GM12878 (cell line): ENCODE measurements at regions not wholly inside any gene's neighbourhood (a gene's known extent, or its start where the extent isn't known, plus 50 kb on each side); places are given as distances from the start of the nearest gene placed in this dataset.

Experiments used
- ATAC-seq: fragments of 200-7000 bp; cut with Tn5 transposase; 3 replicates; pipeline ENCODE4 v1.9.1; 2020; ENCODE audit warnings: mild to moderate bottlenecking, moderate library complexity
- BruUV-seq: library from RNA; stranded (reverse); fragments of 400-500 nt; replicated peaks from 2 replicates; lab custom pipeline; 2021; lab: Mats Ljungman, UMichigan
- CTCF ChIA-PET: fragments of 300-600 bp; sonication (Branson Sonifier 250); formaldehyde crosslinking; extraction: SDS; loops from one replicate; lab custom pipeline; 2021; ENCODE audit warnings: inconsistent platforms; lab: Yijun Ruan, JAX
- POLR2A ChIA-PET: fragments of 350-600 bp; formaldehyde crosslinking; extraction: SDS; loops from one replicate; lab custom pipeline; 2021; ENCODE audit warnings: inconsistent platforms; lab: Charles Lee
- RAD21 ChIA-PET: fragments of 300-600 bp; sonication (Branson Sonifier 250); formaldehyde crosslinking; loops from one replicate; lab custom pipeline; 2023; ENCODE audit warnings: antibody characterized with exemption; ENCODE audit not compliant: unreplicated experiment; lab: Charles Lee
- SMC1A ChIA-PET: fragments of 300-600 bp; sonication (Branson Sonifier 250); formaldehyde crosslinking; loops from one replicate; lab custom pipeline; 2023; ENCODE audit not compliant: unreplicated experiment, uncharacterized antibody; lab: Charles Lee
- DNase-seq: peaks from one replicate; pipeline ENCODE4 v3.0.0-alpha.2; 2011; ENCODE audit warnings: low read depth, low spot score
- FAIRE-seq: peaks from 3 replicates; lab custom pipeline; 2011; peaks lifted over from hg19 to GRCh38; lab: Jason Lieb, UNC
- H2AFZ ChIP-seq: 2 replicates; pipeline ENCODE4 v1.6.0; 2011; ENCODE audit warnings: low read depth, low read length, control low read depth; ENCODE audit not compliant: control insufficient read depth
- H3K27ac ChIP-seq: 2 replicates; pipeline ENCODE4 v1.5.1; 2011; ENCODE audit warnings: control low read depth; ENCODE audit not compliant: control insufficient read depth, insufficient read depth
- H3K27me3 ChIP-seq, 2 experiments: replicated peaks in 1 of 2; 2 replicates each; pipeline versions ENCODE4 v1.6.0 to v1.6.1; 2011; ENCODE audit warnings: low read length in 1 of 2; ENCODE audit not compliant: control insufficient read depth in 2 of 2, insufficient read depth in 2 of 2
- H3K36me3 ChIP-seq, 2 experiments: 2 replicates each; pipeline ENCODE4 v1.5.1; 2011; ENCODE audit warnings: low read length in 1 of 2; ENCODE audit not compliant: control insufficient read depth in 2 of 2, insufficient read depth in 2 of 2
- H3K4me1 ChIP-seq: 2 replicates; pipeline ENCODE4 v1.6.1; 2011; ENCODE audit warnings: mild to moderate bottlenecking, low read length, moderate library complexity, mixed read lengths; ENCODE audit not compliant: control insufficient read depth, insufficient read depth
- H3K4me2 ChIP-seq: 2 replicates; pipeline ENCODE4 v1.6.0; 2011; ENCODE audit warnings: control low read depth; ENCODE audit not compliant: control insufficient read depth, insufficient read depth
- H3K4me3 ChIP-seq: fragments of 200-600 bp; sonication (generic); 2 replicates; pipeline ENCODE4 v1.5.1; 2016
- H3K79me2 ChIP-seq: 2 replicates; pipeline ENCODE4 v1.6.0; 2011; ENCODE audit warnings: low read length; ENCODE audit not compliant: control insufficient read depth, insufficient read depth
- H3K9ac ChIP-seq: 2 replicates; pipeline ENCODE4 v1.8.0; 2011; ENCODE audit warnings: low read length, control low read depth, mixed read lengths; ENCODE audit not compliant: control insufficient read depth, insufficient read depth
- H3K9me3 ChIP-seq: replicated peaks from 3 replicates; pipeline ENCODE4 v1.5.1; 2011; ENCODE audit warnings: mild to moderate bottlenecking, low read length; ENCODE audit not compliant: control insufficient read depth, insufficient read depth
- H4K20me1 ChIP-seq: 2 replicates; pipeline ENCODE4 v1.6.0; 2011; ENCODE audit not compliant: control insufficient read depth, insufficient read depth
- ASH2L ChIP-seq: fragments of 300-600, 200-600 bp; sonication (generic); IDR thresholded peaks from 2 replicates; pipeline ENCODE4 v1.6.1; 2017; ENCODE audit warnings: low read depth, mild to moderate bottlenecking, borderline replicate concordance
- SUPT20H ChIP-seq: IDR thresholded peaks from 2 replicates; pipeline ENCODE4 v1.6.1; 2011; ENCODE audit warnings: low read depth, mild to moderate bottlenecking, low read length, moderate library complexity, borderline replicate concordance; ENCODE audit not compliant: control insufficient read depth
- TCF12 ChIP-seq: IDR thresholded peaks from 2 replicates; pipeline ENCODE4 v1.6.1; 2011; ENCODE audit warnings: low read depth, mild to moderate bottlenecking, low read length
- TCF7 ChIP-seq: IDR thresholded peaks from 2 replicates; pipeline ENCODE4 v1.6.1; 2014; ENCODE audit warnings: antibody characterized with exemption, borderline replicate concordance
- YY1 ChIP-seq: IDR thresholded peaks from 2 replicates; pipeline ENCODE4 v1.6.1; 2011; ENCODE audit warnings: low read depth, mild to moderate bottlenecking, low read length
- WGBS: methylation state at CpG from one replicate; pipeline ENCODE4 v1.1.6; 2016; ENCODE audit warnings: low lambda C conversion rate; ENCODE audit not compliant: insufficient replicate concordance, insufficient coverage; ENCODE audit errors: missing lambda C conversion rate; 5-methylcytosine and 5-hydroxymethylcytosine counted together
- in situ Hi-C: fragments of 300-500 bp; cut with MboI; formaldehyde crosslinking; loops from 9 replicates; pipeline ENCODE4 v1.14.3; 2018; ENCODE audit warnings: mixed read lengths
- intact Hi-C: fragments of 100-400 bp; cut with micrococcal nuclease; formaldehyde crosslinking; loops from one replicate; pipeline ENCODE4 v1.14.2; 2022; ENCODE audit not compliant: unreplicated experiment

- Histone ChIP-seq H3K27ac (no peak overlapping the region), H3K9me3 (no peaks in the 10 kb centered on the region), H3K79me2 (no peaks in the 10 kb centered on the region), H4K20me1 (no peaks in the 10 kb centered on the region), H3K36me3 (no peaks in the 10 kb centered on the region)
- no TSS peak for BruUV-seq
- FAIRE-seq = no peak
- CTCF ChIA-PET = interaction anchor here (1.0 to 1.9 kb wide), 4 partner anchors 116 to 325 kb away, joined by 3 to 11 read pairs (median 5); no protein-coding TSS in a partner anchor
- intact Hi-C loops = loop anchor here (5.0 kb wide), 2 partner anchors 115 to 635 kb away; no protein-coding TSS in a partner anchor
- TF ChIP-seq YY1 = no peak
- TF ChIP-seq SUPT20H = no peak
- no peak for TF ChIP-seq TCF7
- TF ChIP-seq ASH2L = no peak
- no peak for TF ChIP-seq TCF12
- TF ChIP-seq, all 136 proteins: peak for 0
- in situ Hi-C loops = loop anchor here (10.0 kb wide), 1 partner anchor 1358 kb away; no protein-coding TSS in a partner anchor
- Histone ChIP-seq H3K9ac (no peak overlapping the region), H3K27me3 (no peaks in the 10 kb centered on the region), H3K4me3 (no peak overlapping the region), H3K4me2 (no peak overlapping the region), H2AFZ (no peak overlapping the region), H3K4me1 (no peaks in the 10 kb centered on the region)
- ATAC-seq (no peak), DNase-seq (no peak)
- SMC1A ChIA-PET = interaction anchor here (0.9 to 1.2 kb wide), 4 partner anchors 53 to 118 kb away, joined by 3 to 4 read pairs (median 3); no protein-coding TSS in a partner anchor
- RAD21 ChIA-PET = interaction anchor here (0.9 to 1.9 kb wide), 2 partner anchors 116 to 319 kb away, joined by 3 to 5 read pairs; no protein-coding TSS in a partner anchor
- POLR2A ChIA-PET = no interaction called here
- 21% methylated on average over 5 of the region's 5 CpGs for WGBS
These were observed 348.8 kb downstream of the METTL4 start for GRCh38 chr18:2222270-2223185.
